SK-N-SH (cell line): ENCODE measurements at regions not wholly inside any gene's neighbourhood (a gene's known extent, or its start where the extent isn't known, plus 50 kb on each side); places are given as distances from the start of the nearest gene placed in this dataset.

ENCODE experiments used
- CTCF ChIA-PET: fragments of 300-600, 350-600 bp; formaldehyde crosslinking; extraction: SDS; loops from one replicate; lab custom pipeline; 2021; lab: Yijun Ruan, JAX
- POLR2A ChIA-PET: fragments of 350-600 bp; sonication (Branson Sonifier 250); formaldehyde crosslinking; extraction: SDS; loops from one replicate; lab custom pipeline; 2020; ENCODE audit warnings: antibody characterized with exemption, inconsistent platforms; lab: Yijun Ruan, JAX
- DNase-seq: peaks from one replicate; pipeline ENCODE4 v3.0.0; 2012
- H2AFZ ChIP-seq: fragments of 200-600 bp; sonication (generic); 2 replicates; pipeline ENCODE4 v1.8.1; 2016; ENCODE audit warnings: antibody characterized with exemption, mild to moderate bottlenecking, low read depth
- H3F3A ChIP-seq: fragments of 200-600 bp; sonication (generic); replicated peaks from 2 replicates; pipeline ENCODE3; 2016; ENCODE audit warnings: antibody characterized with exemption, mild to moderate bottlenecking; ENCODE audit not compliant: insufficient read depth
- H3K27ac ChIP-seq, 2 experiments: fragments of 200-500 bp in 1 of 2; fragments of 200-600 bp in 1 of 2; sonication (Bioruptor generic) in 1 of 2; sonication (generic), shearing (Covaris generic) in 1 of 2; 2 replicates each; pipeline versions ENCODE4 v1.5.1 to v1.6.1; 2014 to 2016; ENCODE audit warnings: low read depth in 2 of 2, inconsistent platforms in 1 of 2, low read length in 1 of 2, mild to moderate bottlenecking in 1 of 2, mixed read lengths in 1 of 2
- H3K27me3 ChIP-seq: fragments of 200-600 bp; sonication (generic), shearing (Covaris generic); 2 replicates; pipeline ENCODE4 v1.6.1; 2016; ENCODE audit warnings: mixed run types; ENCODE audit not compliant: insufficient read depth
- H3K36me3 ChIP-seq, 2 experiments: fragments of 200-500 bp in 1 of 2; fragments of 200-600 bp in 1 of 2; sonication (Bioruptor generic) in 1 of 2; sonication (generic) in 1 of 2; replicated peaks in 1 of 2; 2 replicates each; pipeline versions ENCODE3 to v1.5.1; 2014 to 2016; ENCODE audit warnings: low read length in 1 of 2, mild to moderate bottlenecking in 1 of 2; ENCODE audit not compliant: insufficient read depth in 2 of 2, control insufficient read depth in 1 of 2
- H3K4me1 ChIP-seq, 2 experiments: fragments of 200-500 bp in 1 of 2; fragments of 200-600 bp in 1 of 2; sonication (Bioruptor generic) in 1 of 2; sonication (generic), shearing (Covaris generic) in 1 of 2; 2 replicates each; pipeline versions ENCODE4 v1.5.1 to v1.6.1; 2014 to 2016; ENCODE audit warnings: low read depth in 1 of 2, low read length in 1 of 2, mixed run types in 1 of 2; ENCODE audit not compliant: insufficient read depth in 2 of 2, control insufficient read depth in 1 of 2
- H3K4me2 ChIP-seq: fragments of 200-600 bp; sonication (generic), shearing (Covaris generic); 2 replicates; pipeline ENCODE4 v1.6.1; 2017; ENCODE audit warnings: mixed run types
- H3K4me3 ChIP-seq, 2 experiments: fragments of 200-500 bp in 1 of 2; fragments of 200-600 bp in 1 of 2; sonication (Bioruptor generic) in 1 of 2; sonication (generic), shearing (Covaris generic) in 1 of 2; 2 replicates each; pipeline versions ENCODE4 v1.5.1 to v1.8.1; 2014 to 2016; ENCODE audit warnings: low read depth in 2 of 2, inconsistent platforms in 1 of 2, low read length in 1 of 2, mild to moderate bottlenecking in 1 of 2, mixed read lengths in 1 of 2, moderate library complexity in 1 of 2
- H3K79me2 ChIP-seq: fragments of 200-600 bp; sonication (generic); 2 replicates; pipeline ENCODE4 v1.8.1; 2017; ENCODE audit warnings: mild to moderate bottlenecking; ENCODE audit not compliant: insufficient read depth
- H3K9ac ChIP-seq: fragments of 200-600 bp; sonication (generic); 2 replicates; pipeline ENCODE4 v1.6.1; 2017; ENCODE audit warnings: mixed run types
- H3K9me2 ChIP-seq: fragments of 200-600 bp; sonication (generic); 2 replicates; pipeline ENCODE4 v1.6.1; 2017; ENCODE audit warnings: mixed run types
- H3K9me3 ChIP-seq: fragments of 200-600 bp; sonication (generic); 2 replicates; pipeline ENCODE4 v1.6.1; 2017; ENCODE audit warnings: mixed run types, mild to moderate bottlenecking, moderate library complexity
- H4K20me1 ChIP-seq: fragments of 200-600 bp; sonication (generic); 2 replicates; pipeline ENCODE4 v1.6.1; 2017; ENCODE audit warnings: mild to moderate bottlenecking, mixed run types; ENCODE audit not compliant: insufficient read depth
- CTCF ChIP-seq: fragments of 200-600 bp; sonication (generic); IDR thresholded peaks from 2 replicates; pipeline ENCODE4 v1.6.1; 2017; ENCODE audit warnings: antibody characterized with exemption, mild to moderate bottlenecking, moderate library complexity
- ELF1 ChIP-seq: IDR thresholded peaks from 2 replicates; pipeline ENCODE4 v1.4.0; 2012
- FOSL2 ChIP-seq: IDR thresholded peaks from 2 replicates; pipeline ENCODE4 v1.4.0; 2012; ENCODE audit warnings: low read depth, mild to moderate bottlenecking, moderate library complexity, borderline replicate concordance
- FOXJ3 ChIP-seq: sonication (generic); formaldehyde crosslinking; IDR thresholded peaks from 2 replicates; pipeline ENCODE4 v1.5.1; 2020; ENCODE audit warnings: mild to moderate bottlenecking, missing genetic modification reagents
- FOXM1 ChIP-seq: IDR thresholded peaks from 2 replicates; pipeline ENCODE4 v1.4.0; 2012; ENCODE audit warnings: low read depth, mild to moderate bottlenecking
- GATA2 ChIP-seq: sonication (generic); formaldehyde crosslinking; IDR thresholded peaks from 2 replicates; pipeline ENCODE4 v1.5.0; 2020; ENCODE audit warnings: mild to moderate bottlenecking, missing genetic modification reagents
- IRF3 ChIP-seq: fragments of 150-350 bp; IDR thresholded peaks from 2 replicates; pipeline ENCODE4 v1.6.1; 2016; ENCODE audit warnings: mild to moderate bottlenecking, low read depth, low read length
- MEF2A ChIP-seq: IDR thresholded peaks from 2 replicates; pipeline ENCODE4 v1.4.0; 2012; ENCODE audit warnings: low read depth, borderline replicate concordance
- NFIC ChIP-seq: IDR thresholded peaks from 2 replicates; pipeline ENCODE4 v1.4.0; 2012; ENCODE audit warnings: borderline replicate concordance
- NRF1 ChIP-seq: IDR thresholded peaks from 2 replicates; pipeline ENCODE4 v1.6.1; 2012; ENCODE audit warnings: low read depth, mild to moderate bottlenecking, low read length
- PBX3 ChIP-seq: IDR thresholded peaks from 2 replicates; pipeline ENCODE4; 2012
- RCOR1 ChIP-seq: fragments of 150-350 bp; IDR thresholded peaks from 2 replicates; pipeline ENCODE4 v1.6.1; 2017; ENCODE audit warnings: antibody characterized with exemption, low read length
- RFX5 ChIP-seq: IDR thresholded peaks from 2 replicates; pipeline ENCODE4 v1.6.1; 2012; ENCODE audit warnings: mild to moderate bottlenecking, improper control_type of control experiment, low read length
- RXRA ChIP-seq: IDR thresholded peaks from 2 replicates; pipeline ENCODE4 v1.4.0; 2012; ENCODE audit warnings: low read depth, mild to moderate bottlenecking, borderline replicate concordance
- SIN3A ChIP-seq: IDR thresholded peaks from 2 replicates; pipeline ENCODE4 v1.6.1; 2012; ENCODE audit warnings: low read depth, mild to moderate bottlenecking, low read length, moderate library complexity, borderline replicate concordance
- TEAD4 ChIP-seq: IDR thresholded peaks from 2 replicates; pipeline ENCODE4 v1.4.0; 2012; ENCODE audit warnings: mild to moderate bottlenecking, borderline replicate concordance; ENCODE audit not compliant: insufficient read depth
- USF1 ChIP-seq: IDR thresholded peaks from 2 replicates; pipeline ENCODE4 v1.4.0; 2012; ENCODE audit warnings: low read depth, borderline replicate concordance
- USF2 ChIP-seq: fragments of 150-350 bp; IDR thresholded peaks from 2 replicates; pipeline ENCODE4 v1.6.1; 2017; ENCODE audit warnings: antibody characterized with exemption, low read length, low read depth, borderline replicate concordance
- YY1 ChIP-seq: IDR thresholded peaks from 2 replicates; pipeline ENCODE4 v1.4.0; 2012; ENCODE audit warnings: low read depth, mild to moderate bottlenecking
- WGBS: methylation state at CpG from one replicate; pipeline ENCODE4 v1.1.6; 2017; ENCODE audit warnings: low lambda C conversion rate; 5-methylcytosine and 5-hydroxymethylcytosine counted together

- Histone ChIP-seq H3F3A (no peaks in the 10 kb centered on the region), H3K9ac (no peak overlapping the region), H4K20me1 (no peaks in the 10 kb centered on the region), H3K4me1 (peaks cover 0 to 6% of the 10 kb centered on the region in 2 experiments; a peak in 2 of 4 replicates), H3K9me2 (no peaks in the 10 kb centered on the region), H2AFZ (no peak overlapping the region), H3K4me2 (no peak overlapping the region), H3K36me3 (no peaks in the 10 kb centered on the region), H3K27me3 (peaks cover 8% of the 10 kb centered on the region), H3K27ac (no peak overlapping the region), H3K9me3 (no peaks in the 10 kb centered on the region), H3K79me2 (no peaks in the 10 kb centered on the region), H3K4me3 (no peak overlapping the region)
- TF ChIP-seq FOSL2 (no peak), IRF3 (no peak), RCOR1 (no peak), USF2 (no peak), GATA2 (no peak)
- ChIA-PET POLR2A (no interaction called here), CTCF (interaction anchor here (0.7 kb wide), 1 partner anchor 579 kb away, joined by 3 read pairs; no protein-coding TSS in a partner anchor)
- DNase-seq, result no peak
Observed at GRCh38 chr2:19434413-19434812, 76.0 kb upstream of the OSR1 start.

- DNase-seq, result no peak
- no peaks in the 10 kb centered on the region for H3K9me2 ChIP-seq
- no peak overlapping the region for H3K4me2 ChIP-seq
- no peaks in the 10 kb centered on the region for H4K20me1 ChIP-seq
- H3K27ac ChIP-seq, result no peak overlapping the region
- POLR2A ChIA-PET, result no interaction called here
- no peaks in the 10 kb centered on the region for H3F3A ChIP-seq
- CTCF ChIA-PET, result interaction anchor here (1.1 to 1.8 kb wide), 3 partner anchors 8 to 65 kb away, joined by 3 to 4 read pairs (median 3); no protein-coding TSS in a partner anchor
- H3K4me3 ChIP-seq, result no peak overlapping the region
- no peaks in the 10 kb centered on the region for H3K36me3 ChIP-seq
- H3K9ac ChIP-seq, result no peak overlapping the region
- no peak overlapping the region for H2AFZ ChIP-seq
- WGBS, result 26% methylated on average over 6 of the region's 6 CpGs
- H3K4me1 ChIP-seq, result peaks cover 0 to 3% of the 10 kb centered on the region in 2 experiments; a peak in 1 of 4 replicates
- H3K9me3 ChIP-seq, result no peaks in the 10 kb centered on the region
- no peaks in the 10 kb centered on the region for H3K79me2 ChIP-seq
- no peak for TF ChIP-seq CTCF
- no peak for TF ChIP-seq USF2
- no peak for TF ChIP-seq SIN3A
- TF ChIP-seq TEAD4, result no peak
- TF ChIP-seq NFIC, result no peak
- TF ChIP-seq RCOR1, result no peak
- TF ChIP-seq USF1, result no peak
- no peak for TF ChIP-seq PBX3
- no peak for TF ChIP-seq RFX5
- TF ChIP-seq NRF1, result no peak
- TF ChIP-seq ELF1, result no peak
- no peak for TF ChIP-seq YY1
- no peak for TF ChIP-seq FOXM1
- TF ChIP-seq FOXJ3, result no peak
- TF ChIP-seq FOSL2, result no peak
- TF ChIP-seq GATA2, result no peak
- no peak for TF ChIP-seq MEF2A
- TF ChIP-seq RXRA, result no peak
- TF ChIP-seq, all 33 proteins: peak for 0
- H3K27me3 ChIP-seq, result no peaks in the 10 kb centered on the region; the same call in 1 of the 2 replicates
Observed at GRCh38 chr2:19426941-19427340, 68.5 kb upstream of the OSR1 start.
